Progenitor cell of endocrine pancreas (in vitro differentiated cells): ENCODE measurements at regions not wholly inside any gene's neighbourhood (a gene's known extent, or its start where the extent isn't known, plus 50 kb on each side); places are given as distances from the start of the nearest gene placed in this dataset.
A peak's percentile ranks its signal among the peaks of the same experiment; 100 is the strongest.

ENCODE experiments used
- DNase-seq: peaks from one replicate; pipeline ENCODE4 v3.0.0; 2021; ENCODE audit warnings: low spot score; ENCODE audit not compliant: unreplicated experiment
- H3K27ac Mint-ChIP-seq: 2 replicates; pipeline ENCODE4 v1.8.0; 2021; ENCODE audit warnings: mild to moderate bottlenecking, moderate library complexity, mixed read lengths
- H3K27me3 Mint-ChIP-seq: 2 replicates; pipeline ENCODE4 v1.8.0; 2021; ENCODE audit warnings: mixed read lengths
- H3K36me3 Mint-ChIP-seq: 2 replicates; pipeline ENCODE4 v1.8.0; 2022; ENCODE audit warnings: mixed read lengths; ENCODE audit not compliant: insufficient read depth
- H3K4me1 Mint-ChIP-seq: 2 replicates; pipeline ENCODE4 v1.8.0; 2021; ENCODE audit warnings: low read depth, mixed read lengths
- H3K4me3 Mint-ChIP-seq: 2 replicates; pipeline ENCODE4 v1.8.0; 2021; ENCODE audit warnings: low read depth, mild to moderate bottlenecking, moderate library complexity, mixed read lengths
- H3K9me3 Mint-ChIP-seq: 2 replicates; pipeline ENCODE4 v1.8.0; 2021; ENCODE audit warnings: low read depth, mixed read lengths
- TF ChIP-seq, protein P1 (sequence below): fragments of 200-600 bp; sonication (generic); IDR thresholded peaks from one replicate; pipeline ENCODE4 v1.5.0; 2021; ENCODE audit warnings: antibody characterized with exemption, mild to moderate bottlenecking; ENCODE audit not compliant: unreplicated experiment

DNA sequence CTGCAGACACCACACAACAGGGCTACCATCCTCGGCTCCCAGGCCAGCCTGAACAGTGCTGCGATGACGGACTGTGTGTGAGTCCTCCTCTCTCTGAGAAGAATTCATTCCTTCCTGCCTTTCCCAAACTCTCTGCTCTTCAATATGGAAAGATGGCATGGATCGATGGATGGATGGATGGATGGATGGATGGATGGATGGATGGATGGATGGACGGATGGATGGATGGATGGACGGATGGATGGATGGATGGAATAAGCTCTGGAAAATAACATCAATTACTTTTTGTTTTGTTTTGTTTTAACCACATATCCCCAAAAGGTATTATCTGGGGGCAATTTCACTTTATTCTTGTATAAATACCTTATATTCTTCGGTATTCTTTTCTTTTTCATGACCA, 151.9 kb downstream of the AKR1D1 start:
- H3K4me3 Mint-ChIP-seq = no peak overlapping the region
- peaks cover 7% of the 10 kb centered on the region for H3K36me3 Mint-ChIP-seq
- no peak overlapping the region for H3K27ac Mint-ChIP-seq
- peaks cover 25% of the 10 kb centered on the region for H3K9me3 Mint-ChIP-seq
- DNase-seq = no peak
- H3K27me3 Mint-ChIP-seq = no peaks in the 10 kb centered on the region
- TF ChIP-seq, protein P1, sequence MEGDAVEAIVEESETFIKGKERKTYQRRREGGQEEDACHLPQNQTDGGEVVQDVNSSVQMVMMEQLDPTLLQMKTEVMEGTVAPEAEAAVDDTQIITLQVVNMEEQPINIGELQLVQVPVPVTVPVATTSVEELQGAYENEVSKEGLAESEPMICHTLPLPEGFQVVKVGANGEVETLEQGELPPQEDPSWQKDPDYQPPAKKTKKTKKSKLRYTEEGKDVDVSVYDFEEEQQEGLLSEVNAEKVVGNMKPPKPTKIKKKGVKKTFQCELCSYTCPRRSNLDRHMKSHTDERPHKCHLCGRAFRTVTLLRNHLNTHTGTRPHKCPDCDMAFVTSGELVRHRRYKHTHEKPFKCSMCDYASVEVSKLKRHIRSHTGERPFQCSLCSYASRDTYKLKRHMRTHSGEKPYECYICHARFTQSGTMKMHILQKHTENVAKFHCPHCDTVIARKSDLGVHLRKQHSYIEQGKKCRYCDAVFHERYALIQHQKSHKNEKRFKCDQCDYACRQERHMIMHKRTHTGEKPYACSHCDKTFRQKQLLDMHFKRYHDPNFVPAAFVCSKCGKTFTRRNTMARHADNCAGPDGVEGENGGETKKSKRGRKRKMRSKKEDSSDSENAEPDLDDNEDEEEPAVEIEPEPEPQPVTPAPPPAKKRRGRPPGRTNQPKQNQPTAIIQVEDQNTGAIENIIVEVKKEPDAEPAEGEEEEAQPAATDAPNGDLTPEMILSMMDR = no peak
- peaks cover 6% of the 10 kb centered on the region for H3K4me1 Mint-ChIP-seq

DNA sequence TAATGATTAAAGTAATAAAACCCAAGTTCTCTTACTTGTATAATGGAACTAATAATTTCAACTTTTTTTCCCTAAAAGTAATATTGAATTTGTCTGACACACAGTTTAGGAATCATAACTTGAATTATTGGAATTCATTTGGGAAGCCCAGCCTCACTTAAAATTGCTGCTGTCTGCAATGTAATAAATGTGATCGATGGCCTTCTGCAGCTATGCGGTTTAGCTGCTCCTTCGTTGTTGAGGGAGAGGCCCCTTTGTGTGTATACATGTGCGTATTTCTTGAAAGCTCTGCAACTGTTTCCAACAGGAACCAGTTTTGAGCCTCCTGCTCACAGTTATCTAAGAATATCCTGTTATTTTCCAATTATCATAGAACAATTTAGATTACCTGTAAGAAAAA, 152.5 kb downstream of the AKR1D1 start:
- Mint-ChIP-seq H3K4me3 (no peak overlapping the region), H3K36me3 (peaks cover 7% of the 10 kb centered on the region), H3K27me3 (no peaks in the 10 kb centered on the region), H3K9me3 (peaks cover 27% of the 10 kb centered on the region), H3K4me1 (peaks cover 6% of the 10 kb centered on the region), H3K27ac (peak overlapping the region; percentile 80)
- TF ChIP-seq, protein P1 = no peak
- no peak for DNase-seq

DNA sequence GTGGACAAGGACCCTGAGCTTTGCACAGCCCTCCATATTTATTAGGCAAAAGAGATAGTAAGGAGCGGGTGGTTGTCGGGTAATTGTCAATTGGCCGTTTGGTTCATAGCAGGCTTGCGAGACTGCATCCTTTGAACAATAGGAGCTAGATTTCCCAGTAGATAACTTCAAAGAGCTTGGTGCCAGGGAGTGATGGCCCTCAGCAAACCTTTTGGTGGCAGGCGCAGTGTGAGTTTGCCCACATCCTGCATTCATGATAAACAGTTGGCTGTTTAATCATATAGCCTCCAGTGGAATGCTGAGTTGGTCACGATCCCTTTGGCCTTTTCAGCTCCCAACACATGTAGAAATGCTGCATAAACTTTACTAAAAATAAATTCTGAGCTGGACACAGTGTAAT, 156.9 kb downstream of the AKR1D1 start:
- peaks cover 15% of the 10 kb centered on the region for H3K36me3 Mint-ChIP-seq
- H3K27me3 Mint-ChIP-seq = no peaks in the 10 kb centered on the region
- no peak overlapping the region for H3K4me3 Mint-ChIP-seq
- H3K27ac Mint-ChIP-seq = no peak overlapping the region
- DNase-seq = no peak
- H3K4me1 Mint-ChIP-seq = peaks cover 11% of the 10 kb centered on the region
- peaks cover 24% of the 10 kb centered on the region for H3K9me3 Mint-ChIP-seq
- TF ChIP-seq, protein P1 = no peak

DNA sequence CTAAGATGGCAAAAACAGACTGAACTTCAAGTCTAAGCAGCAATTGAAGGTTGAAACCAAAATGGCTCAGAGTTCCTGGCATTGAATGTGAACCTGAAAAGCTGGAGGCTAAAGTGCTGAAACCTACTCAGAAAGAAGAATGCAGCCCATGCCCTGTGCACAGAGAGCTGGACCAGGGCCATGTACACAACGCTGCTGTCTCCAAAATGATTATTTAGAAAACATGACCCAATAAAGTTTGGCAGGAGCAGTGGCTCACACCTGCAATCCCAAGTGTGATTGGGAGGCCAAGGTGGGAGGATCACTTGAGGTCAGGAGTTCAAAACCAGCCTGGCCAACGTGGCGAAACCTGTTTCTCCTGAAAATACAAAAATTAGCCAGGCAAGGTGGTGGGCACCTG, 158.9 kb downstream of the AKR1D1 start:
- H3K27ac Mint-ChIP-seq = no peak overlapping the region
- H3K36me3 Mint-ChIP-seq = peaks cover 18% of the 10 kb centered on the region
- H3K9me3 Mint-ChIP-seq = peaks cover 29% of the 10 kb centered on the region
- DNase-seq = no peak
- H3K4me1 Mint-ChIP-seq = peaks cover 8% of the 10 kb centered on the region
- TF ChIP-seq, protein P1 = no peak
- H3K4me3 Mint-ChIP-seq = no peak overlapping the region
- H3K27me3 Mint-ChIP-seq = no peaks in the 10 kb centered on the region

DNA sequence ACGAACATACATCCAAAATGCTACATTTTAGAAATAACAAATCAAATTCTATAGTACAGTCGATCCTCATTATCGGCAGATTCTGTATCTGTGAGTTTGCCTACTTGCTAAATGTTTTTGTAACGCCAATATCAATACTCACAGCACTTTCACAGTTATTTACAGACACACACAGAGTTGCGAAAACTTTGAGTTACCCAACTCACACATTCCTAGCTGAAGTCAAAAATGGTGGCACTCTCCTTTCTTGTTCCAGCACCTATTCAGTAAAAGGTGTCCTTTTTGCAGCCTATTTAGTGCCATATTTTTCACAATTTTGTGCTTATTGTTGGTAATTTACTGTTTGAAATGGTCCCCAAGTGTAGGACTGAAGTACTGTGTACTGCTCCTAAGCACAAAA, 161.7 kb downstream of the AKR1D1 start:
- Mint-ChIP-seq H3K4me3 (no peak overlapping the region), H3K27ac (no peak overlapping the region), H3K9me3 (peaks cover 20% of the 10 kb centered on the region), H3K36me3 (peaks cover 13% of the 10 kb centered on the region), H3K4me1 (peaks cover 5% of the 10 kb centered on the region), H3K27me3 (no peaks in the 10 kb centered on the region)
- TF ChIP-seq, protein P1 = no peak
- DNase-seq = no peak
